HG02870 (cell line): ENCODE measurements at regions not wholly inside any gene's neighbourhood (a gene's known extent, or its start where the extent isn't known, plus 50 kb on each side); places are given as distances from the start of the nearest gene placed in this dataset.

ENCODE experiments used
- ATAC-seq: cut with Tn5 transposase; IDR thresholded peaks from one replicate; pipeline ENCODE4 v1.9.1; 2021; ENCODE audit warnings: mild to moderate bottlenecking, moderate library complexity; ENCODE audit not compliant: unreplicated experiment

GRCh38 chr13:31895691-31896090, 135.9 kb upstream of the FRY start:
- ATAC-seq = no peak

- peak; percentile 36 for ATAC-seq
Measured at GRCh38 chr13:31896427-31896826, 135.1 kb upstream of the FRY start.

DNA sequence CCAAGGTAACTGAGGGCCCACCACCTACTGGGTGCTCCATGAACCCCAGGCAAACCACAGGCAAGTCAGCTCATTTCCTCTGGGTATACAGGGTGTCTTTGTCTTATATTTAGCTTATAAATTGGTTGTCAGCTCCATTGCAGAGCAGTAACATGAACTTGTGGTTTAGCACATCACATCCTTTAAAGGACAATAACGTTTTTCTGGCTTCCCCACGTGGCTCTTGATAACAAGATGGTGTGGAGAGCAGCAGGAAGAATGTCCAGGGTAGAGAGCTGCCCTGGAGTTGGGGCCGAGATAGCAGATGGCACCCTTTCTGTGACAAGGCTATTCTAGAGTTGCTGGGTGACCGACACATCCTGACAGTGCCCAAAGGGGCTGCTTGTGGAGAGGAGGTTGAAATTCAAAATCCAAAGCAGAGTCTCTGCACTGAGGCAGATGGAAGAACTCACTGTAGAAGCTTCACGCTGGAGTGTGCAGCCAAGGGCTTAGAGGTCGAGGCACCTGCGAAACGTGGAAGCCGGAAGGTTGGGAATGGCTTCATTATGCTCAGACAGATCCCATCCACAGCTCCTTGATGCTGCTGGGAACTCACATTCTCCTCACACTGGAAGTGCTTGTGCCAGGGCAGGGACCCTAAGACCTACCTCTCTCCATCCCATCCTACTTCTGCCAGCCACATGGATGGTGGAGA, 133.0 kb upstream of the FRY start:
- ATAC-seq = no peak

DNA sequence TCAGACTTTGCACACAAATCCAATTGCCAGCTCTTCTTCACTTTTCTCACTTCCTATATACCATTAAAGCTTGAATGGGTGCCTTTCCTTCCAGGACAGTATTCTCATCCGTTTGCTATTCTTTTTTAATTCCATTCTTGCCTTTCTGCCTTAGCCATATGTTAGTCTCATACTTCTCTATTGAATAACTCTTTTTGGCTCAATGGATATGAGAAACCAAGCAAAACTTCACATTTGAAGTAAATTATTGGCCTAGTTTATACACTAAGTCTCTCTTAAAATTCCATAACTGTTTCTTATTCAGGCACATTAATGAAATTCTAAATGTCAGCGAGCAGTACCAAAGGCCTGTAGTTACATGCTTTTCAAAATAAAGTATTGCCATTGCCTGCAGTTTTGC, 129.6 kb upstream of the FRY start:
- ATAC-seq = no peak

DNA sequence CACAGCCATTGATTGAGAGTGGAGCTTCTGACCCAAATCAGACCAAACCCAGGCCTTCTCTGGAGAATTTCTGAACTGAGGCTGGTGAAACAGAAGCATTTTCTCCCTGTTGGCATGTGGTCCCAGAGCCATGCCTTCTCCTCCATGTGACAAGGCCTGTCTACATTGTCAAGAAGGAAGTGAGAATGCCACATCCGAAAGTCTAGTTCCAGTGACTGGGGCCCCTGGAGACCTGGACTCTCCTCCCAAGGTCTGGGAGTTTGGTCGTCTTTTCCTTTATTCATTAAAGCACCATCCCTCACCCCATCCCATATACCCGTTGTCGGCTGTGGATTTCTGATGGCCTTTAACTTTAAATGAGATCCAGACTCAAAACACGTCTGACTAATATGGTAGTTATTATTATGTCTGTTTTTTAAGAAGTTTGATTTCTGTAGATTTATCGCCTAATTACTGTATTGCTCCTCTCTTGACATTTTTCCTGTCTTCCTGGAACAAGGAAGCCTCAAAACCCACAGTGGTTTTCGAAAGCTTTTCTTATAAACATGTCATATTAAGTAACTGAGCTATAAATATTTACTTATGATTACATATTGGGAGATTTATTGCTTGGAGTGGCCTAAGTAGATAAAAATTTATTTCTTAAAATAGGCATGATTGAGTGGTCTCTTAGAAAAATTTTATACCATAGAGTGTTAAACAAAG, 128.3 kb upstream of the FRY start:
- ATAC-seq = no peak

DNA sequence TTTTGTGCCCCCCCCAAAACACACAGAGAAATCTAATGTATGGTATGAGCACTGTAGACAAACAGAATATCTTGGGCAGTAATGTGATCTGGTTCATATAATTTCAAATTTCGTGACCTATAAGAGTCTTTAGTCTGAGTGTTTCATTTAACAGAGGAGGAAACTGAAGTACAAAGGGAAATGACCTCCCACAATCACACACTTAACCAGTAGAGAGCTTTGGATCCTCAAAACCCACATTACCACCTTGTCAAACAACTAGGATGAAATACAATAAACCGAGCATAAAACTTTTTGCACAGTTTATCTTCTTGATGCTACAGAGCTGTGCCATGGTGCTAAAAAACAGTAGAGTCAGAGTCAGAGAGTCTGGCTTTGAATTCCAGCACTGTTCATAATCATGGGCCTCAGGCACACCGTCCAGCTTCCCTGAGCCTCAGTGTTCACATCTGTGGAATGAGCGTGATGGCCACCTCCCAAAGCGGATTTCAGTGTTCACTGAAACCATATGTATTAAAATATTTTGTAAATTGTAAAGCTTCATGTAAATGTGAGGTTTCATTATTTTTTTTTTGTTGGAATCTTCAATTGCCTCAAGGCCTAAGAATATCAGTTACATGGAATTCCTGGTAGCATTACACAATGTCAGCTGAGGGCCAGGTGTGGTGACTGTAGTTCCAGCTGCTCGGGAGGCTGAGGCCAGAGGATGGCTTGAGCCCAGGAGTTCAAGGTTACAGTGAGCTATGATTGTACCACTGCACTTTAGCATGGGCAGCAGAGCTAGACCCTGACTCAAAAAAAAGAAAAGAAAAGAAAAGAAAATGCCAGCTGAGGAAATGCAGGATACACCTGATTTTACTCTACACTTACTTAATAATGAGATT, 126.4 kb upstream of the FRY start:
- ATAC-seq = no peak

DNA sequence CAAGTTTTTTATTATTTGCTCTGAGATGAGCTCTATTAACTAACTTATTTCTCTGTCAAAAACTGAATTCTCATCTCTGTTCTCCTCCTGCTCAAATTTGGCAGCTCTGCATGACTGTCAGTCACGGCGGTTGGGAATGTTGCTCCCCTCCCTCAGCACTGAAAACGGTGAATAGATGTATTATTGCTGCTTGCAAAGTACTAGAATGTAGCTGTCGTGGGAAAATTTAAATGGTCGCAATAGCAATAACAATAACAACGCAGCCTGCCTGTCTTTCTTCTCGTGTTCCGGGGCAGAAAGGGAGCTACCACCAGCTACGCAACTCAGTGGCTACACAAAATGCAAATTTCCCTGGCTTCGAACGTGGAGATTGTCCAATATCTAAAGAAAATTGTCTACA, 125.6 kb upstream of the FRY start:
- no peak for ATAC-seq

- no peak for ATAC-seq
Measured at GRCh38 chr13:31908696-31909411, 122.7 kb upstream of the FRY start.

GRCh38 chr13:31909864-31910551, 121.6 kb upstream of the FRY start:
- ATAC-seq = no peak

- no peak for ATAC-seq
Measured at GRCh38 chr13:31910633-31911032, 120.9 kb upstream of the FRY start.

DNA sequence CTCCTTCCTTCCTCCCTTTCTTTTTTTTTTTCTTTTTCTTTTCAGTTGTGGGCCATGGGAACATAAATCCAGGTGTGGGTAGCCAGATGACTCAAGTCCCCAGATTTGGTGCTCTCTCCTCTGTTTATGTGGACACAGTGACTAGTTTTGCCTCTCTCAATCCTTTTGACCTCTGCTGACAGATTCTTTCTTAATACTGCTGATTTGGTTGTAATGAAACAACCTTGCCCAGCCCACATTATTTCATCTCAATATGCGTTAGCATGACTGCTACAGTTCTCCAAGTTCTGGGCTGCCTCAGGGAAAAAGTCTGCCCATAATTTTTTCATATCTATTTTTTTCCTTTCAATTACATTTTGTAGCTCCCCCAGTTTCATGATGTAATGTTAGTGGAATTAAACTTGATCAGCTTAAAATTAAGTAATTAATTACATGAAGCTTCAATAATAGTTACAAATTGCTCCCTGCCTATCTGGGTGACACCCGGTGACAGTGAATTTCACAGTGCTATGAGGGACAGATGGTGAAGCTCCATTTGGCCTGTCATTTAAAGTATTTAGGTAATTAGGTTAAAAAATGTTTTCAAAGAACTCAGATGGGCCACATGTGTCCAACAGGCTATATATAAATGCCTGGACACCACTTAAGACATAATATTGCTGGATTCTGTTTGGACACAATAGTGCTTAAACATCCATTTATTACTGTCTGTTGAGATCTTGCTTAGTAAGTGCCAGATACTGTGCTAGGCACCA, 118.8 kb upstream of the FRY start:
- no peak for ATAC-seq

DNA sequence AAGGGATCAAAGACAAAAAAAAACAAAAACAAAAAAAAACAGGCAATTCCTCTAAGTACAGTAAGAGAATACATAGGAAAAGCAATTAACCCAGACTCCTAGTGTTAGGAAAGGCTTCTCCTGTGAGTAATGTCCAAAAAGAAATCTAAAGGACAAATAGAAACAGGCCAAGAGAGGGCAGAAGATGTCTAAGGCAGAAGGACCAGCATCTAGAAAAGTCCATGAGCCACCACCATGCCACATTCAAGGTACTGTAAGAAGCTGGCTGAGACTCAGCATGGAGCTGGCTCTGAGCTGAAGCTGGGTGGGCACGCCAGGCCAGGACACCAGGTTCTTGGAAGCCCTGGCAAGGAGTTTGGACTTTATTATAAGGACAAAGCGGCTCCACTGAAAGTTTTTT, 118.1 kb upstream of the FRY start:
- ATAC-seq = no peak

GRCh38 chr13:31914843-31915242, 116.7 kb upstream of the FRY start:
- no peak for ATAC-seq

DNA sequence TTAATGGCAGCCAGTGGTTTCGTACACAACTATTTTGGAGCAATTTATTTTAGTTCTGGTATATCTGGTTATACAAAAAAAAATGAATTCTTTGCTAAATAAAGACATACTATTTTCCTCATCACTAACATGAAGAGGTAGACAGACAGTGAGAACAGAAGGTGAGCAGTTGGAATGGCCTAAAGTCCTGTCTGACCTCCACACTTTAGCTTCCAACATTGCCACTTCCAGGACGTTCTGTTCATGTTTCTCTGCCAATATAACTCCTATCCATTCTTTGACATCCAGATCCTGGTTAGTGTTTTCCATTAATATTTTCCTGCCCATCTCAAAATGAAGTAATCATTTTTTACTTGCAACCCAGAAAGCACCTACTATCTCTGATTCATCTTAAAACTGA, 112.9 kb upstream of the FRY start:
- no peak for ATAC-seq

DNA sequence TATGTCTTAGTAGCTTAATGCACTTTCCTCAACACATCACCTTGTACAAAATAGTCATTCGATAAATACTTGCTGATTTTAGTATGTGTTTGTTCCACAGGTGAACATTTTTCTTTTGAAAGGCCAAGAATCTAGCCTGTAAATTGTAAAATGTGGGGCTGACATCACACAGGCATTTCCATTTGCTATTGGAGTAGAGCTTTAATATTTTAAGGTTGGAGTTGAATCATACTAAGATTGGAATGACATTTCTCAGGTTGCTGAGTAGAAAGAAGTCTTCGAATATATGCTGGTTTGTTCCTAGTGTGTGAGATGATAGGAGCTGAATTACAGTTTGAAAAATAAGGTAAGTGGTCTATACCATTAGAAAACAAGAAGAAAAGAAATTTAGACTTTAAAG, 112.3 kb upstream of the FRY start:
- ATAC-seq = no peak

- ATAC-seq = no peak
Measured at GRCh38 chr13:31919971-31920726, 111.4 kb upstream of the FRY start.

DNA sequence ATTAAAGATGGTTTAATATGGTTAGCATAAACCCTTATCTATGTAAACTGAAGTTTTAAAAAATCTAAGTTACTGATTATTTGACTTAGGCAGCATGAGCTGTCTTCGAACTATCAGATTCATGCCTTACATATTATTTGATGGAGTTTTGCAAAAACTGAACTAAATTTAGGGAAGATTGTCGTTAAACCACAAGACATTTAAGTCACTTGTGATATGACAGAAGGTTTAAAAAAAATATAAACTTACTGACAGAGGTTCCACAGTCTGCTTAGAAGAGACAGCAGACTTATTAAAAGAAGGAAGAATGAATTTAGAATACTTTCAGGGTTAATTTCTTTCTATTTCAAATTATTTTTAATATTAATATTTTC, 110.9 kb upstream of the FRY start:
- no peak for ATAC-seq

- no peak for ATAC-seq
Measured at GRCh38 chr13:31922724-31923123, 108.8 kb upstream of the FRY start.

DNA sequence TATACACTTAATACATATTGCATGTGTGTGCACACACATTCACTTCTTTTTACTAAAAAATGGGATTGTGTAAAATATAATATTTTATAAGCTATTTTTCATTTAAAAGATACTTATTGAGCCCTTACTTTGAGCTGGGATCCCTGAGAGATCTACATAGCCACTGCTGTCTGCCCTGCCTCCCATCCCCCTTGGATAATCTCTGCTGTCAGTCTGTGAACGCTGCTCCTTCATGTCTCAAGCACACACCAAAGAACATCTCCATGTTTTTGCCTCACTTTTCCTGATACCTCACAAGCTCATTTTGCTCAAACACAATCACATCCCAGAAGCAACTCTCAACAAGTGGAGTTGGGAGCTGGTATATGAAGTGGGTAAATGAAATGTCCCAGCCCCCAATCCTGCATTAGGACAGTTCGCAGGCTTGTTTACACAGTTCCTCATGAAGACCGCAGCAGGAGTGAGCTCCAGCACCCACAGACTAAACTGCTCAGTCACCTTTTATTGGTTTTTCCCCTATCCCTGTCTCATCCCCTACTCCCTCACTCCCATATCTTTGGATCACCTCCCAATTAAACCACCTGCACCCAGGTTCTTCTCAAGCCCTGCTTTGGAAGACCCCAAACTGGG, 108.3 kb upstream of the FRY start:
- ATAC-seq = no peak
